ENCODE measurements at regions not wholly inside any gene's neighbourhood (a gene's known extent, or its start where the extent isn't known, plus 50 kb on each side); places are given as distances from the start of the nearest gene placed in this dataset.
"Not testable (repeated sequence)": the region's sequence is repeated elsewhere in the genome, so short reads cannot be mapped to it uniquely, and the experiment has no call there.

GRCh38 chr3:182521339-182521738 is 272.0 kb upstream of the ATP11B start:
- H3K27ac ChIP-seq (ENCODE audit: low read depth, low read length), result no peak overlapping the region
- no peaks in the 10 kb centered on the region for H4K20me1 ChIP-seq (ENCODE audit: insufficient read depth, low read length)
- no peaks in the 10 kb centered on the region for H3K27me3 ChIP-seq (ENCODE audit: insufficient read depth, low read length)
- H3K36me3 ChIP-seq (ENCODE audit: insufficient read depth, low read length), result no peaks in the 10 kb centered on the region
- DNase-seq (ENCODE audit: low read depth), result no peak
- no peak overlapping the region for H3K4me2 ChIP-seq (ENCODE audit: low read length)
- Mint-ChIP-seq H3K27ac (ENCODE audit: unreplicated experiment) (no peak overlapping the region), H3K4me1 (ENCODE audit: low read depth, unreplicated experiment) (no peaks in the 10 kb centered on the region), H3K27me3 (ENCODE audit: low read depth, unreplicated experiment) (no peaks in the 10 kb centered on the region), H3K4me3 (ENCODE audit: unreplicated experiment) (no peak overlapping the region), H3K9me3 (ENCODE audit: unreplicated experiment) (no peaks in the 10 kb centered on the region), H3K36me3 (ENCODE audit: low read depth, unreplicated experiment) (no peaks in the 10 kb centered on the region)
- H3K79me2 ChIP-seq (ENCODE audit: insufficient read depth, low read length), result no peaks in the 10 kb centered on the region
- TF ChIP-seq CTCF (IDR thresholded peaks at IDR 0.05; ENCODE audit: insufficient read depth, low read depth, low read length), result no peak
- no peak overlapping the region for H3K4me3 ChIP-seq (ENCODE audit: insufficient read depth, low read depth, low read length)
- H3K9me3 ChIP-seq (ENCODE audit: insufficient read depth, low read depth, low read length), result no peaks in the 10 kb centered on the region
- no peak overlapping the region for H2AFZ ChIP-seq (ENCODE audit: low read depth, low read length)
- H3K9ac ChIP-seq (ENCODE audit: low read length), result no peak overlapping the region
- FAIRE-seq, result no peak
- H3K4me1 ChIP-seq (ENCODE audit: insufficient read depth, low read length), result no peaks in the 10 kb centered on the region

GRCh38 chr3:182523424-182523823 is 269.9 kb upstream of the ATP11B start:
- H3K4me1 ChIP-seq (ENCODE audit: insufficient read depth, low read length); FAIRE-seq; H3K9ac ChIP-seq (ENCODE audit: low read length); H3K27me3 Mint-ChIP-seq (ENCODE audit: low read depth, unreplicated experiment); H4K20me1 ChIP-seq (ENCODE audit: insufficient read depth, low read length); H3K4me3 Mint-ChIP-seq (ENCODE audit: unreplicated experiment); H3K9me3 Mint-ChIP-seq (ENCODE audit: unreplicated experiment); H3K79me2 ChIP-seq (ENCODE audit: insufficient read depth, low read length); H3K27me3 ChIP-seq (ENCODE audit: insufficient read depth, low read length); H3K4me1 Mint-ChIP-seq (ENCODE audit: low read depth, unreplicated experiment); H3K27ac Mint-ChIP-seq (ENCODE audit: unreplicated experiment); H3K4me3 ChIP-seq (ENCODE audit: insufficient read depth, low read depth, low read length); DNase-seq (ENCODE audit: low read depth); H3K4me2 ChIP-seq (ENCODE audit: low read length); H3K27ac ChIP-seq (ENCODE audit: low read depth, low read length); H3K36me3 Mint-ChIP-seq (ENCODE audit: low read depth, unreplicated experiment); H3K36me3 ChIP-seq (ENCODE audit: insufficient read depth, low read length); H3K9me3 ChIP-seq (ENCODE audit: insufficient read depth, low read depth, low read length); H2AFZ ChIP-seq (ENCODE audit: low read depth, low read length): not testable (repeated sequence)

GRCh38 chr3:182523836-182524235 is 269.5 kb upstream of the ATP11B start:
- Histone ChIP-seq H4K20me1 (ENCODE audit: insufficient read depth, low read length) (no peaks in the 10 kb centered on the region), H3K4me1 (ENCODE audit: insufficient read depth, low read length) (no peaks in the 10 kb centered on the region), H3K9ac (ENCODE audit: low read length) (no peak overlapping the region), H3K27ac (ENCODE audit: low read depth, low read length) (no peak overlapping the region), H3K4me3 (ENCODE audit: insufficient read depth, low read depth, low read length) (no peak overlapping the region), H3K4me2 (ENCODE audit: low read length) (no peak overlapping the region), H3K36me3 (ENCODE audit: insufficient read depth, low read length) (no peaks in the 10 kb centered on the region), H3K79me2 (ENCODE audit: insufficient read depth, low read length) (no peaks in the 10 kb centered on the region), H2AFZ (ENCODE audit: low read depth, low read length) (no peak overlapping the region), H3K27me3 (ENCODE audit: insufficient read depth, low read length) (no peaks in the 10 kb centered on the region), H3K9me3 (ENCODE audit: insufficient read depth, low read depth, low read length) (no peaks in the 10 kb centered on the region)
- DNase-seq (ENCODE audit: low read depth), result no peak
- Mint-ChIP-seq H3K36me3 (ENCODE audit: low read depth, unreplicated experiment) (no peaks in the 10 kb centered on the region), H3K9me3 (ENCODE audit: unreplicated experiment) (no peaks in the 10 kb centered on the region), H3K27ac (ENCODE audit: unreplicated experiment) (no peak overlapping the region), H3K4me3 (ENCODE audit: unreplicated experiment) (no peak overlapping the region), H3K27me3 (ENCODE audit: low read depth, unreplicated experiment) (no peaks in the 10 kb centered on the region), H3K4me1 (ENCODE audit: low read depth, unreplicated experiment) (no peaks in the 10 kb centered on the region)
- no peak for FAIRE-seq
- TF ChIP-seq EZH2 (IDR thresholded peaks at IDR 0.05; ENCODE audit: insufficient read depth, low read length) (no peak), CTCF (IDR thresholded peaks at IDR 0.05; ENCODE audit: insufficient read depth, low read depth, low read length) (no peak)

Measured in astrocyte (in vitro differentiated cells and primary cell).